Endothelial cell of umbilical vein (primary cell): ENCODE measurements at regions not wholly inside any gene's neighbourhood (a gene's known extent, or its start where the extent isn't known, plus 50 kb on each side); places are given as distances from the start of the nearest gene placed in this dataset.

ENCODE experiments used
- BruUV-seq: library from RNA; stranded (reverse); fragments of 400-500 nt; replicated peaks from 2 replicates; lab custom pipeline; 2021; lab: Mats Ljungman, UMichigan
- CTCF ChIA-PET: fragments of 300-600, 350-600 bp; sonication (Branson Sonifier 250); formaldehyde crosslinking; loops from one replicate; lab custom pipeline; 2021; ENCODE audit warnings: antibody characterized with exemption, inconsistent platforms; lab: Charles Lee
- POLR2A ChIA-PET: fragments of 300-600, 350-600 bp; sonication (Branson Sonifier 250); formaldehyde crosslinking; loops from one replicate; lab custom pipeline; 2021; ENCODE audit warnings: antibody characterized with exemption, inconsistent platforms; lab: Charles Lee
- DNase-seq: peaks from one replicate; pipeline ENCODE4 v3.0.0-alpha.2; 2011; ENCODE audit warnings: low read depth, low spot score
- FAIRE-seq: peaks from 2 replicates; lab custom pipeline; 2011; peaks lifted over from hg19 to GRCh38; lab: Jason Lieb, UNC
- H2AFZ ChIP-seq: 2 replicates; pipeline ENCODE4 v1.6.0; 2012; ENCODE audit warnings: low read depth, low read length, control low read depth, inconsistent platforms
- H3K27ac ChIP-seq: 2 replicates; pipeline ENCODE4 v1.5.1; 2011; ENCODE audit warnings: low read depth, mild to moderate bottlenecking, control low read depth, low read length, moderate library complexity; ENCODE audit not compliant: insufficient read depth
- H3K27me3 ChIP-seq, 2 experiments: 2 replicates each; pipeline versions ENCODE4 v1.6.0 to v1.6.1; 2011; ENCODE audit warnings: low read length in 2 of 2, mixed read lengths in 1 of 2; ENCODE audit not compliant: control insufficient read depth in 2 of 2, insufficient read depth in 2 of 2
- H3K36me3 ChIP-seq, 2 experiments: 2 replicates in 1 of 2; 3 replicates in 1 of 2; pipeline ENCODE4 v1.5.1; 2011; ENCODE audit warnings: low read length in 2 of 2, mild to moderate bottlenecking in 1 of 2, moderate library complexity in 1 of 2; ENCODE audit not compliant: control insufficient read depth in 2 of 2, insufficient read depth in 2 of 2; ENCODE audit errors: extremely low read depth in 1 of 2
- H3K4me1 ChIP-seq: 3 replicates; pipeline ENCODE4 v1.5.1; 2011; ENCODE audit warnings: mild to moderate bottlenecking, low read length; ENCODE audit not compliant: control insufficient read depth, insufficient read depth; ENCODE audit errors: extremely low read depth
- H3K4me2 ChIP-seq: 2 replicates; pipeline ENCODE4 v1.6.1; 2011; ENCODE audit warnings: low read length, control low read depth, mixed read lengths; ENCODE audit not compliant: insufficient read depth
- H3K4me3 ChIP-seq, 3 experiments: fragments of 200-600 bp in 1 of 3; sonication (generic), shearing (Covaris generic) in 1 of 3; replicated peaks in 1 of 3; 2 replicates each; pipeline ENCODE4 v1.5.1; 2011 to 2016; ENCODE audit warnings: control low read depth in 3 of 3, low read length in 3 of 3, mild to moderate bottlenecking in 2 of 3, inconsistent platforms in 1 of 3, low read depth in 1 of 3, moderate library complexity in 1 of 3; ENCODE audit not compliant: insufficient read depth in 1 of 3
- H3K79me2 ChIP-seq: 2 replicates; pipeline ENCODE4 v1.6.0; 2012; ENCODE audit warnings: low read length, inconsistent platforms; ENCODE audit not compliant: control insufficient read depth, insufficient read depth
- H3K9ac ChIP-seq: replicated peaks from 2 replicates; pipeline ENCODE3; 2011; ENCODE audit warnings: low read length, control low read depth; ENCODE audit not compliant: insufficient read depth; ENCODE audit errors: extremely low read depth
- H3K9me1 ChIP-seq: replicated peaks from 3 replicates; pipeline ENCODE4 v1.6.0; 2011; ENCODE audit warnings: mild to moderate bottlenecking, low read length; ENCODE audit not compliant: control insufficient read depth, insufficient read depth; ENCODE audit errors: extremely low read depth
- H3K9me3 ChIP-seq: replicated peaks from 2 replicates; pipeline ENCODE4 v1.5.1; 2012; ENCODE audit warnings: low read length, inconsistent platforms; ENCODE audit not compliant: control insufficient read depth, insufficient read depth
- H4K20me1 ChIP-seq: replicated peaks from 2 replicates; pipeline ENCODE3; 2011; ENCODE audit warnings: mild to moderate bottlenecking, low read length; ENCODE audit not compliant: control insufficient read depth, insufficient read depth; ENCODE audit errors: extremely low read depth
- CTCF ChIP-seq, 2 donors: IDR thresholded peaks; 1 replicate in 1 of 2; 2 replicates in 1 of 2; pipeline ENCODE4 v1.5.1; 2011; ENCODE audit warnings: low read length in 2 of 2, mild to moderate bottlenecking in 2 of 2, moderate library complexity in 2 of 2, control low read depth in 1 of 2, inconsistent platforms in 1 of 2, low read depth in 1 of 2; ENCODE audit not compliant: insufficient read depth in 1 of 2; ENCODE audit errors: extremely low read depth in 1 of 2
- FOS ChIP-seq: IDR thresholded peaks from 2 replicates; pipeline ENCODE4 v1.6.1; 2011; ENCODE audit warnings: mild to moderate bottlenecking, low read length, moderate library complexity, borderline replicate concordance; ENCODE audit not compliant: insufficient read depth
- GATA2 ChIP-seq: IDR thresholded peaks from 2 replicates; pipeline ENCODE4 v1.7.0; 2011; ENCODE audit warnings: low read depth, mild to moderate bottlenecking, moderate library complexity, mixed read lengths, low read length; ENCODE audit not compliant: insufficient read length, insufficient read depth
- MAX ChIP-seq: IDR thresholded peaks from 2 replicates; pipeline ENCODE4 v1.6.1; 2011; ENCODE audit not compliant: insufficient read depth, insufficient read length
- POLR2A ChIP-seq: IDR thresholded peaks from 2 replicates; pipeline ENCODE4 v1.6.1; 2012; ENCODE audit warnings: low read depth, mild to moderate bottlenecking, control low read depth, low read length
- POLR2AphosphoS5 ChIP-seq: IDR thresholded peaks from 2 replicates; pipeline ENCODE4 v1.6.1; 2012; ENCODE audit warnings: low read depth, mild to moderate bottlenecking, control low read depth, low read length, moderate library complexity; ENCODE audit not compliant: insufficient read depth
- dilution Hi-C: fragments of 300-500 bp; cut with MboI; formaldehyde crosslinking; loops from one replicate; pipeline ENCODE4 v1.15.0; 2019; ENCODE audit warnings: low sequenced_read_pairs; ENCODE audit not compliant: extremely low pct_ligation_motif_present
- intact Hi-C: fragments of 100-400 bp; cut with micrococcal nuclease; formaldehyde crosslinking; loops from one replicate; pipeline ENCODE4 v1.10.0; 2022

- intact Hi-C loops = no loop called here
Measured at GRCh38 chr2:238505892-238506280, 79.2 kb downstream of the ASB1 start.

More at GRCh38 chr2:238505892-238506280, 79.2 kb downstream of the ASB1 start:
- no peaks in the 10 kb centered on the region for H3K4me1 ChIP-seq
- H3K9me3 ChIP-seq = no peaks in the 10 kb centered on the region
- TF ChIP-seq FOS (no peak), POLR2A (no peak), POLR2AphosphoS5 (no peak), GATA2 (no peak), CTCF (IDR thresholded peaks at IDR 0.05; ENCODE audit: extremely low read depth in 1 of 2, insufficient read depth in 1 of 2, low read depth in 1 of 2, low read length in 2 of 2) (no peak), MAX (no peak)
- no peak overlapping the region for H3K4me3 ChIP-seq
- DNase-seq (no peak), FAIRE-seq (no peak)
- H3K4me2 ChIP-seq = no peak overlapping the region
- no peaks in the 10 kb centered on the region for H3K27me3 ChIP-seq
- no peaks in the 10 kb centered on the region for H3K9me1 ChIP-seq
- CTCF ChIA-PET = no interaction called here
- no TSS peak for BruUV-seq
- H3K36me3 ChIP-seq = no peaks in the 10 kb centered on the region
- H3K27ac ChIP-seq = no peak overlapping the region
- no peaks in the 10 kb centered on the region for H3K79me2 ChIP-seq
- no peak overlapping the region for H3K9ac ChIP-seq
- no peaks in the 10 kb centered on the region for H4K20me1 ChIP-seq
- POLR2A ChIA-PET = no interaction called here
- no peak overlapping the region for H2AFZ ChIP-seq
- dilution Hi-C loops = no loop called here
